Endothelial cell of umbilical vein (primary cell): ENCODE measurements at regions not wholly inside any gene's neighbourhood (a gene's known extent, or its start where the extent isn't known, plus 50 kb on each side); places are given as distances from the start of the nearest gene placed in this dataset.

Source experiments
- BruUV-seq: library from RNA; stranded (reverse); fragments of 400-500 nt; replicated peaks from 2 replicates; lab custom pipeline; 2021; lab: Mats Ljungman, UMichigan
- CTCF ChIA-PET: fragments of 300-600, 350-600 bp; sonication (Branson Sonifier 250); formaldehyde crosslinking; loops from one replicate; lab custom pipeline; 2021; ENCODE audit warnings: antibody characterized with exemption, inconsistent platforms; lab: Charles Lee
- POLR2A ChIA-PET: fragments of 300-600, 350-600 bp; sonication (Branson Sonifier 250); formaldehyde crosslinking; loops from one replicate; lab custom pipeline; 2021; ENCODE audit warnings: antibody characterized with exemption, inconsistent platforms; lab: Charles Lee
- DNase-seq: peaks from one replicate; pipeline ENCODE4 v3.0.0-alpha.2; 2011; ENCODE audit warnings: low read depth, low spot score
- FAIRE-seq: peaks from 2 replicates; lab custom pipeline; 2011; peaks lifted over from hg19 to GRCh38; lab: Jason Lieb, UNC
- H2AFZ ChIP-seq: 2 replicates; pipeline ENCODE4 v1.6.0; 2012; ENCODE audit warnings: low read depth, low read length, control low read depth, inconsistent platforms
- H3K27ac ChIP-seq: 2 replicates; pipeline ENCODE4 v1.5.1; 2011; ENCODE audit warnings: low read depth, mild to moderate bottlenecking, control low read depth, low read length, moderate library complexity; ENCODE audit not compliant: insufficient read depth
- H3K27me3 ChIP-seq, 2 experiments: 2 replicates each; pipeline versions ENCODE4 v1.6.0 to v1.6.1; 2011; ENCODE audit warnings: low read length in 2 of 2, mixed read lengths in 1 of 2; ENCODE audit not compliant: control insufficient read depth in 2 of 2, insufficient read depth in 2 of 2
- H3K36me3 ChIP-seq, 2 experiments: 2 replicates in 1 of 2; 3 replicates in 1 of 2; pipeline ENCODE4 v1.5.1; 2011; ENCODE audit warnings: low read length in 2 of 2, mild to moderate bottlenecking in 1 of 2, moderate library complexity in 1 of 2; ENCODE audit not compliant: control insufficient read depth in 2 of 2, insufficient read depth in 2 of 2; ENCODE audit errors: extremely low read depth in 1 of 2
- H3K4me1 ChIP-seq: 3 replicates; pipeline ENCODE4 v1.5.1; 2011; ENCODE audit warnings: mild to moderate bottlenecking, low read length; ENCODE audit not compliant: control insufficient read depth, insufficient read depth; ENCODE audit errors: extremely low read depth
- H3K4me2 ChIP-seq: 2 replicates; pipeline ENCODE4 v1.6.1; 2011; ENCODE audit warnings: low read length, control low read depth, mixed read lengths; ENCODE audit not compliant: insufficient read depth
- H3K4me3 ChIP-seq, 3 experiments: fragments of 200-600 bp in 1 of 3; sonication (generic), shearing (Covaris generic) in 1 of 3; replicated peaks in 1 of 3; 2 replicates each; pipeline ENCODE4 v1.5.1; 2011 to 2016; ENCODE audit warnings: control low read depth in 3 of 3, low read length in 3 of 3, mild to moderate bottlenecking in 2 of 3, inconsistent platforms in 1 of 3, low read depth in 1 of 3, moderate library complexity in 1 of 3; ENCODE audit not compliant: insufficient read depth in 1 of 3
- H3K79me2 ChIP-seq: 2 replicates; pipeline ENCODE4 v1.6.0; 2012; ENCODE audit warnings: low read length, inconsistent platforms; ENCODE audit not compliant: control insufficient read depth, insufficient read depth
- H3K9ac ChIP-seq: replicated peaks from 2 replicates; pipeline ENCODE3; 2011; ENCODE audit warnings: low read length, control low read depth; ENCODE audit not compliant: insufficient read depth; ENCODE audit errors: extremely low read depth
- H3K9me1 ChIP-seq: replicated peaks from 3 replicates; pipeline ENCODE4 v1.6.0; 2011; ENCODE audit warnings: mild to moderate bottlenecking, low read length; ENCODE audit not compliant: control insufficient read depth, insufficient read depth; ENCODE audit errors: extremely low read depth
- H3K9me3 ChIP-seq: replicated peaks from 2 replicates; pipeline ENCODE4 v1.5.1; 2012; ENCODE audit warnings: low read length, inconsistent platforms; ENCODE audit not compliant: control insufficient read depth, insufficient read depth
- H4K20me1 ChIP-seq: replicated peaks from 2 replicates; pipeline ENCODE3; 2011; ENCODE audit warnings: mild to moderate bottlenecking, low read length; ENCODE audit not compliant: control insufficient read depth, insufficient read depth; ENCODE audit errors: extremely low read depth
- EZH2 ChIP-seq: IDR thresholded peaks from 2 replicates; pipeline ENCODE4 v1.6.1; 2012; ENCODE audit warnings: borderline replicate concordance, low read depth, mild to moderate bottlenecking, moderate library complexity, low read length, inconsistent platforms; ENCODE audit not compliant: severe bottlenecking
- FOS ChIP-seq: IDR thresholded peaks from 2 replicates; pipeline ENCODE4 v1.6.1; 2011; ENCODE audit warnings: mild to moderate bottlenecking, low read length, moderate library complexity, borderline replicate concordance; ENCODE audit not compliant: insufficient read depth
- GATA2 ChIP-seq: IDR thresholded peaks from 2 replicates; pipeline ENCODE4 v1.7.0; 2011; ENCODE audit warnings: low read depth, mild to moderate bottlenecking, moderate library complexity, mixed read lengths, low read length; ENCODE audit not compliant: insufficient read length, insufficient read depth
- JUN ChIP-seq: IDR thresholded peaks from 2 replicates; pipeline ENCODE4 v1.6.1; 2011; ENCODE audit warnings: borderline replicate concordance, low read depth; ENCODE audit not compliant: insufficient read length, insufficient read depth
- MAX ChIP-seq: IDR thresholded peaks from 2 replicates; pipeline ENCODE4 v1.6.1; 2011; ENCODE audit not compliant: insufficient read depth, insufficient read length
- MYC ChIP-seq: IDR thresholded peaks from one replicate; pipeline ENCODE4 v1.6.1; 2011; ENCODE audit warnings: mild to moderate bottlenecking, low read depth, low read length
- POLR2A ChIP-seq: IDR thresholded peaks from 2 replicates; pipeline ENCODE4 v1.6.1; 2012; ENCODE audit warnings: low read depth, mild to moderate bottlenecking, control low read depth, low read length
- POLR2AphosphoS5 ChIP-seq: IDR thresholded peaks from 2 replicates; pipeline ENCODE4 v1.6.1; 2012; ENCODE audit warnings: low read depth, mild to moderate bottlenecking, control low read depth, low read length, moderate library complexity; ENCODE audit not compliant: insufficient read depth
- dilution Hi-C: fragments of 300-500 bp; cut with MboI; formaldehyde crosslinking; loops from one replicate; pipeline ENCODE4 v1.15.0; 2019; ENCODE audit warnings: low sequenced_read_pairs; ENCODE audit not compliant: extremely low pct_ligation_motif_present
- intact Hi-C: fragments of 100-400 bp; cut with micrococcal nuclease; formaldehyde crosslinking; loops from one replicate; pipeline ENCODE4 v1.10.0; 2022
- TF ChIP-seq, protein P1 (sequence below), 2 donors: IDR thresholded peaks; 1 replicate in 1 of 2; 2 replicates in 1 of 2; pipeline ENCODE4 v1.5.1; 2011; ENCODE audit warnings: low read length in 2 of 2, mild to moderate bottlenecking in 2 of 2, moderate library complexity in 2 of 2, control low read depth in 1 of 2, inconsistent platforms in 1 of 2, low read depth in 1 of 2; ENCODE audit not compliant: insufficient read depth in 1 of 2; ENCODE audit errors: extremely low read depth in 1 of 2

DNA sequence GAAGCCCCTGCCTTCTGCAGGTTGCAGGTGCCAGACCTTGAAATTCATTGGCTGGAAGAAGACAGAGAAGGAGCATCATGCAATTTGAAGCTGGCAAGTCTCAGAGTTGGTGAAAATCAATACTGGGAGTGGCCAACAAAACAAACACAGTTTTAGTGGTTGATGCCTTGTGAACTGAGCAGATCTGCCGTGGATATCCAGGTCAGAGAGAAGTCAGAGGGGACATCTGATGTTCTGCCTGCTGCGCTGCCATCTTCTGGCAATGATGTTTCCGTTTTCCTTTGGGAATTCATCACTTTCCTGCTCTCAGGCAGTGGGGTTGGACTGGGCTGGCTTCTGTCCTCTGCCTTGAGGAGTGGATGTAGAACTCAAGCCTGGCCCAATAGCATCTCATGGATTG is 132.0 kb downstream of the RPS24 start:
- no TSS peak for BruUV-seq
- Histone ChIP-seq H3K27ac (no peak overlapping the region), H3K9me3 (no peaks in the 10 kb centered on the region), H3K9me1 (no peaks in the 10 kb centered on the region), H3K4me3 (no peak overlapping the region), H3K79me2 (no peaks in the 10 kb centered on the region), H2AFZ (no peak overlapping the region), H3K4me1 (no peaks in the 10 kb centered on the region), H3K36me3 (no peaks in the 10 kb centered on the region), H3K4me2 (no peak overlapping the region), H3K9ac (no peak overlapping the region), H4K20me1 (no peaks in the 10 kb centered on the region), H3K27me3 (no peaks in the 10 kb centered on the region)
- dilution Hi-C loops (no loop called here), intact Hi-C loops (loop anchor here (5.0 kb wide), 1 partner anchor 118 kb away; no protein-coding TSS in a partner anchor)
- no peak for DNase-seq
- TF ChIP-seq FOS = no peak
- TF ChIP-seq MYC = no peak
- TF ChIP-seq MAX = no peak
- TF ChIP-seq, protein P1, sequence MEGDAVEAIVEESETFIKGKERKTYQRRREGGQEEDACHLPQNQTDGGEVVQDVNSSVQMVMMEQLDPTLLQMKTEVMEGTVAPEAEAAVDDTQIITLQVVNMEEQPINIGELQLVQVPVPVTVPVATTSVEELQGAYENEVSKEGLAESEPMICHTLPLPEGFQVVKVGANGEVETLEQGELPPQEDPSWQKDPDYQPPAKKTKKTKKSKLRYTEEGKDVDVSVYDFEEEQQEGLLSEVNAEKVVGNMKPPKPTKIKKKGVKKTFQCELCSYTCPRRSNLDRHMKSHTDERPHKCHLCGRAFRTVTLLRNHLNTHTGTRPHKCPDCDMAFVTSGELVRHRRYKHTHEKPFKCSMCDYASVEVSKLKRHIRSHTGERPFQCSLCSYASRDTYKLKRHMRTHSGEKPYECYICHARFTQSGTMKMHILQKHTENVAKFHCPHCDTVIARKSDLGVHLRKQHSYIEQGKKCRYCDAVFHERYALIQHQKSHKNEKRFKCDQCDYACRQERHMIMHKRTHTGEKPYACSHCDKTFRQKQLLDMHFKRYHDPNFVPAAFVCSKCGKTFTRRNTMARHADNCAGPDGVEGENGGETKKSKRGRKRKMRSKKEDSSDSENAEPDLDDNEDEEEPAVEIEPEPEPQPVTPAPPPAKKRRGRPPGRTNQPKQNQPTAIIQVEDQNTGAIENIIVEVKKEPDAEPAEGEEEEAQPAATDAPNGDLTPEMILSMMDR (IDR thresholded peaks at IDR 0.05; ENCODE audit: extremely low read depth in 1 of 2, insufficient read depth in 1 of 2, low read depth in 1 of 2, low read length in 2 of 2) = no peak
- no peak for TF ChIP-seq GATA2
- no peak for TF ChIP-seq EZH2
- TF ChIP-seq JUN = no peak
- TF ChIP-seq POLR2AphosphoS5 = no peak
- TF ChIP-seq POLR2A = no peak
- POLR2A ChIA-PET = no interaction called here
- CTCF ChIA-PET = no interaction called here
- FAIRE-seq = no peak
